ENCODE measurements at regions not wholly inside any gene's neighbourhood (a gene's known extent, or its start where the extent isn't known, plus 50 kb on each side); places are given as distances from the start of the nearest gene placed in this dataset.

- Histone ChIP-seq H3K4me3 (IDR thresholded peaks at IDR 0.05; ENCODE audit: insufficient read depth, low read depth, low read length) (no peak overlapping the region), H2AFZ (ENCODE audit: low read depth) (no peak overlapping the region), H3K27ac (no peak overlapping the region), H3K27me3 (ENCODE audit: insufficient read depth, low read depth) (no peaks in the 10 kb centered on the region), H3K4me1 (ENCODE audit: low read depth, poor library complexity, severe bottlenecking) (no peaks in the 10 kb centered on the region), H3K4me2 (no peak overlapping the region), H3K79me2 (ENCODE audit: insufficient read depth, low read depth) (no peaks in the 10 kb centered on the region), H3K9ac (no peak overlapping the region), H3K36me3 (ENCODE audit: insufficient read depth) (no peaks in the 10 kb centered on the region), H4K20me1 (ENCODE audit: insufficient read depth) (no peaks in the 10 kb centered on the region)
- TF ChIP-seq CTCF (conservative IDR thresholded peaks at IDR 0.05; ENCODE audit: low read depth, low read length), result no peak
Observed at GRCh38 chr5:17846496-17846895, 212.2 kb downstream of the TAF11L14 start.

- Histone ChIP-seq H3K9ac (no peak overlapping the region), H3K36me3 (ENCODE audit: insufficient read depth) (no peaks in the 10 kb centered on the region), H3K27me3 (ENCODE audit: insufficient read depth, low read depth) (no peaks in the 10 kb centered on the region), H4K20me1 (ENCODE audit: insufficient read depth) (no peaks in the 10 kb centered on the region), H3K4me3 (IDR thresholded peaks at IDR 0.05; ENCODE audit: insufficient read depth, low read depth, low read length) (no peak overlapping the region), H2AFZ (ENCODE audit: low read depth) (no peak overlapping the region), H3K27ac (no peak overlapping the region), H3K79me2 (ENCODE audit: insufficient read depth, low read depth) (no peaks in the 10 kb centered on the region), H3K4me2 (no peak overlapping the region), H3K4me1 (ENCODE audit: low read depth, poor library complexity, severe bottlenecking) (no peaks in the 10 kb centered on the region)
- no peak for TF ChIP-seq CTCF (conservative IDR thresholded peaks at IDR 0.05; ENCODE audit: low read depth, low read length)
Observed at GRCh38 chr5:17847286-17847685, 213.0 kb downstream of the TAF11L14 start.

GRCh38 chr5:17852111-17852510 is 217.9 kb downstream of the TAF11L14 start:
- Histone ChIP-seq H3K27me3 (ENCODE audit: insufficient read depth, low read depth) (no peaks in the 10 kb centered on the region), H2AFZ (ENCODE audit: low read depth) (no peak overlapping the region), H3K4me2 (no peak overlapping the region), H3K27ac (no peak overlapping the region), H3K79me2 (ENCODE audit: insufficient read depth, low read depth) (no peaks in the 10 kb centered on the region), H3K4me1 (ENCODE audit: low read depth, poor library complexity, severe bottlenecking) (no peaks in the 10 kb centered on the region), H3K36me3 (ENCODE audit: insufficient read depth) (no peaks in the 10 kb centered on the region), H3K9ac (no peak overlapping the region), H3K4me3 (IDR thresholded peaks at IDR 0.05; ENCODE audit: insufficient read depth, low read depth, low read length) (no peak overlapping the region), H4K20me1 (ENCODE audit: insufficient read depth) (no peaks in the 10 kb centered on the region)
- no peak for TF ChIP-seq CTCF (conservative IDR thresholded peaks at IDR 0.05; ENCODE audit: low read depth, low read length)

GRCh38 chr5:17852740-17853139 is 218.5 kb downstream of the TAF11L14 start:
- no peaks in the 10 kb centered on the region for H3K4me1 ChIP-seq (ENCODE audit: low read depth, poor library complexity, severe bottlenecking)
- H3K27me3 ChIP-seq (ENCODE audit: insufficient read depth, low read depth), result no peaks in the 10 kb centered on the region
- no peaks in the 10 kb centered on the region for H4K20me1 ChIP-seq (ENCODE audit: insufficient read depth)
- no peak for TF ChIP-seq CTCF (conservative IDR thresholded peaks at IDR 0.05; ENCODE audit: low read depth, low read length)
- H3K27ac ChIP-seq, result no peak overlapping the region
- H2AFZ ChIP-seq (ENCODE audit: low read depth), result no peak overlapping the region
- no peak overlapping the region for H3K4me3 ChIP-seq (IDR thresholded peaks at IDR 0.05; ENCODE audit: insufficient read depth, low read depth, low read length)
- H3K79me2 ChIP-seq (ENCODE audit: insufficient read depth, low read depth), result no peaks in the 10 kb centered on the region
- no peak overlapping the region for H3K4me2 ChIP-seq
- no peaks in the 10 kb centered on the region for H3K36me3 ChIP-seq (ENCODE audit: insufficient read depth)
- H3K9ac ChIP-seq, result no peak overlapping the region

- H2AFZ ChIP-seq (ENCODE audit: low read depth), result no peak overlapping the region
- no peak overlapping the region for H3K4me3 ChIP-seq (IDR thresholded peaks at IDR 0.05; ENCODE audit: insufficient read depth, low read depth, low read length)
- no peak for TF ChIP-seq CTCF (conservative IDR thresholded peaks at IDR 0.05; ENCODE audit: low read depth, low read length)
- H3K4me1 ChIP-seq (ENCODE audit: low read depth, poor library complexity, severe bottlenecking), result no peaks in the 10 kb centered on the region
- no peaks in the 10 kb centered on the region for H3K36me3 ChIP-seq (ENCODE audit: insufficient read depth)
- H3K4me2 ChIP-seq, result no peak overlapping the region
- no peaks in the 10 kb centered on the region for H4K20me1 ChIP-seq (ENCODE audit: insufficient read depth)
- H3K27ac ChIP-seq, result no peak overlapping the region
- no peaks in the 10 kb centered on the region for H3K79me2 ChIP-seq (ENCODE audit: insufficient read depth, low read depth)
- no peak overlapping the region for H3K9ac ChIP-seq
- no peaks in the 10 kb centered on the region for H3K27me3 ChIP-seq (ENCODE audit: insufficient read depth, low read depth)
Observed at GRCh38 chr5:17854901-17855300, 220.6 kb downstream of the TAF11L14 start.
